Gastroesophageal sphincter (tissue), 3 donors: ENCODE measurements at regions not wholly inside any gene's neighbourhood (a gene's known extent, or its start where the extent isn't known, plus 50 kb on each side); places are given as distances from the start of the nearest gene placed in this dataset.

ENCODE experiments used
- POLR2A ChIP-seq, 2 donors: fragments of 450-650 bp; IDR thresholded peaks; one replicate each; pipeline ENCODE4 v1.6.1; 2017; ENCODE audit warnings: antibody characterized with exemption in 2 of 2, mild to moderate bottlenecking in 2 of 2, moderate library complexity in 1 of 2
- TF ChIP-seq, protein P1 (sequence below), 4 experiments: fragments of 200-600 bp in 2 of 4; fragments of 450-650 bp in 2 of 4; sonication (generic) in 1 of 4; IDR thresholded peaks; one replicate each; pipeline ENCODE4 v1.5.1; 2017 to 2019; ENCODE audit warnings: antibody characterized with exemption in 4 of 4, mild to moderate bottlenecking in 2 of 4, moderate library complexity in 2 of 4

DNA sequence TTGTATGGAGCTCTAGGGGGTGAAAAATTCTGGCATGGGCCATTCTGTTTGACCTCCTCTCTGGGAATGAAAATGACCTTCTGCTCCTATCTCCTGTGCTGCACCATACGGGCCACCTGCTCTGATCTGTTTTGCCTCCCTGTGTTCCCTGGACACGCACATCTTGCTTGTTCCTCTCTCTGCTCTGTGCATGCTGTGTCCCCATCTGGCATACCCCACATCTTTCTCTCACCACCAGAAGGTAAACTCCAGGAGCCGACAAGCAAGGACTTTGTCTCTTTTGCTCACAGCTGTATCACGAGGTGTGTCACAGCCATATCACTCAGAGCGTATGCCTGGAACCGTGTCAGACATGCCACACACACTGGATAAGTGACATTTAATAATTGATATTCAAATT lies 208.4 kb upstream of the DTNBP1 start:
- TF ChIP-seq, protein P1, sequence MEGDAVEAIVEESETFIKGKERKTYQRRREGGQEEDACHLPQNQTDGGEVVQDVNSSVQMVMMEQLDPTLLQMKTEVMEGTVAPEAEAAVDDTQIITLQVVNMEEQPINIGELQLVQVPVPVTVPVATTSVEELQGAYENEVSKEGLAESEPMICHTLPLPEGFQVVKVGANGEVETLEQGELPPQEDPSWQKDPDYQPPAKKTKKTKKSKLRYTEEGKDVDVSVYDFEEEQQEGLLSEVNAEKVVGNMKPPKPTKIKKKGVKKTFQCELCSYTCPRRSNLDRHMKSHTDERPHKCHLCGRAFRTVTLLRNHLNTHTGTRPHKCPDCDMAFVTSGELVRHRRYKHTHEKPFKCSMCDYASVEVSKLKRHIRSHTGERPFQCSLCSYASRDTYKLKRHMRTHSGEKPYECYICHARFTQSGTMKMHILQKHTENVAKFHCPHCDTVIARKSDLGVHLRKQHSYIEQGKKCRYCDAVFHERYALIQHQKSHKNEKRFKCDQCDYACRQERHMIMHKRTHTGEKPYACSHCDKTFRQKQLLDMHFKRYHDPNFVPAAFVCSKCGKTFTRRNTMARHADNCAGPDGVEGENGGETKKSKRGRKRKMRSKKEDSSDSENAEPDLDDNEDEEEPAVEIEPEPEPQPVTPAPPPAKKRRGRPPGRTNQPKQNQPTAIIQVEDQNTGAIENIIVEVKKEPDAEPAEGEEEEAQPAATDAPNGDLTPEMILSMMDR (IDR thresholded peaks at IDR 0.05), result no peak
- TF ChIP-seq POLR2A (IDR thresholded peaks at IDR 0.05), result no peak
